NCI-H82 treated with DMSO at 0.1 percent for 48 hours (cell line): ENCODE measurements at regions not wholly inside any gene's neighbourhood (a gene's known extent, or its start where the extent isn't known, plus 50 kb on each side); places are given as distances from the start of the nearest gene placed in this dataset.

ENCODE experiments used
- DNase-seq: peaks from one replicate; lab custom pipeline; 2025; ENCODE audit not compliant: unreplicated experiment; lab: John Stamatoyannopoulos, UW

- DNase-seq: no peak
These were observed 147.9 kb upstream of the VANGL1 start for GRCh38 chr1:115493834-115494233.

- no peak for DNase-seq
These were observed 148.9 kb upstream of the VANGL1 start for GRCh38 chr1:115492880-115493279.

GRCh38 chr1:115492019-115492595, 149.7 kb upstream of the VANGL1 start:
- no peak for DNase-seq

GRCh38 chr1:115491298-115492018, 150.3 kb upstream of the VANGL1 start:
- DNase-seq: no peak

- no peak for DNase-seq
These were observed 141.0 kb upstream of the NGF start for GRCh38 chr1:115479055-115479482.

- no peak for DNase-seq
These were observed 139.0 kb upstream of the NGF start for GRCh38 chr1:115477071-115477470.

- no peak for DNase-seq
These were observed 138.6 kb upstream of the NGF start for GRCh38 chr1:115476616-115477015.

GRCh38 chr1:115475901-115476300, 137.9 kb upstream of the NGF start:
- no peak for DNase-seq

- DNase-seq: no peak
These were observed 137.2 kb upstream of the NGF start for GRCh38 chr1:115475252-115475651.

- no peak for DNase-seq
These were observed 136.0 kb upstream of the NGF start for GRCh38 chr1:115473986-115474565.

- DNase-seq: no peak
These were observed 131.8 kb upstream of the NGF start for GRCh38 chr1:115469703-115470476.

- no peak for DNase-seq
These were observed 129.7 kb upstream of the NGF start for GRCh38 chr1:115467790-115468189.

GRCh38 chr1:115467196-115467595, 129.1 kb upstream of the NGF start:
- peak; percentile 15 for DNase-seq

GRCh38 chr1:115466433-115466832, 128.4 kb upstream of the NGF start:
- DNase-seq: no peak

- no peak for DNase-seq
These were observed 127.8 kb upstream of the NGF start for GRCh38 chr1:115465802-115466363.

GRCh38 chr1:115463347-115463746, 125.3 kb upstream of the NGF start:
- no peak for DNase-seq

GRCh38 chr1:115462566-115463076, 124.6 kb upstream of the NGF start:
- no peak for DNase-seq

- no peak for DNase-seq
These were observed 123.5 kb upstream of the NGF start for GRCh38 chr1:115461526-115461925.

GRCh38 chr1:115459161-115459560, 121.1 kb upstream of the NGF start:
- no peak for DNase-seq

GRCh38 chr1:115458426-115459114, 120.5 kb upstream of the NGF start:
- no peak for DNase-seq

- DNase-seq: no peak
These were observed 119.2 kb upstream of the NGF start for GRCh38 chr1:115457289-115457688.
